ENCODE measurements at regions not wholly inside any gene's neighbourhood (a gene's known extent, or its start where the extent isn't known, plus 50 kb on each side); places are given as distances from the start of the nearest gene placed in this dataset.

DNA sequence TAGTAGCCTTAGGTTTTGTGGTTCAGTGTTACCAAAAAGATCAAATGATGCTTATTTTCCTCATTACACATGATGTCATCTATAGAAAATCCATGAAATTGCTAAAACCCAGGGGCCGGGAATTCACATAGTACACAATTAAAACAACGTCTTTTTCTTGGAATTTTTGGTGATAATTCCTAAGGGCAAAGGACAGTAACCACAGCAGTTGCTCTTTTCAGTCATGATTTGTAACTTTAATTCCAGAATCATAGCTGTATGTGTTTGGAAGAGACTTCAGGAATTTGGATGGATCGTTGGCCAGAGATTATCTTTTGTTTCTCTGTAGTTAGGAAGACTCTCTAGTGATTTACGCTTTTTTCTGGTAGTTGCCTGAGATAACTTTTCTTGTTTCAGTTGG, 748.7 kb downstream of the TLE4 start:
- TF ChIP-seq CTCF (IDR thresholded peaks at IDR 0.05), result no peak
- TF ChIP-seq POLR2AphosphoS5 (IDR thresholded peaks at IDR 0.05; ENCODE audit: low read depth, low read length), result no peak
- TF ChIP-seq TCF7L2 (IDR thresholded peaks at IDR 0.05; ENCODE audit: low read depth, low read length), result no peak

Data from Panc1 (cell line).